GM04504 (cell line): ENCODE measurements at regions not wholly inside any gene's neighbourhood (a gene's known extent, or its start where the extent isn't known, plus 50 kb on each side); places are given as distances from the start of the nearest gene placed in this dataset.
"Not testable (repeated sequence)": the region's sequence is repeated elsewhere in the genome, so short reads cannot be mapped to it uniquely, and the experiment has no call there.

Experiments
- DNase-seq: peaks from one replicate; pipeline ENCODE4 v3.0.0-alpha.2; 2012; ENCODE audit warnings: low read depth

- DNase-seq, result no peak
Observed at GRCh38 chr11:71332447-71332846, 80.1 kb upstream of the SHANK2 start.

- DNase-seq, result no peak
Observed at GRCh38 chr11:71332046-71332445, 79.7 kb upstream of the SHANK2 start.

GRCh38 chr11:71331631-71332030 is 79.3 kb upstream of the SHANK2 start:
- DNase-seq, result no peak

GRCh38 chr11:71330996-71331395 is 78.6 kb upstream of the SHANK2 start:
- DNase-seq, result no peak

GRCh38 chr11:71330349-71330748 is 78.0 kb upstream of the SHANK2 start:
- no peak for DNase-seq

- no peak for DNase-seq
Observed at GRCh38 chr11:71329786-71330185, 77.4 kb upstream of the SHANK2 start.

- DNase-seq, result no peak
Observed at GRCh38 chr11:71329165-71329510, 76.8 kb upstream of the SHANK2 start.

GRCh38 chr11:71327156-71328085 is 75.0 kb upstream of the SHANK2 start:
- no peak for DNase-seq

GRCh38 chr11:71326328-71326940 is 74.1 kb upstream of the SHANK2 start:
- no peak for DNase-seq

- no peak for DNase-seq
Observed at GRCh38 chr11:71325418-71326327, 73.3 kb upstream of the SHANK2 start.

GRCh38 chr11:71324788-71325417 is 72.5 kb upstream of the SHANK2 start:
- DNase-seq, result no peak

- no peak for DNase-seq
Observed at GRCh38 chr11:71323876-71324526, 71.6 kb upstream of the SHANK2 start.

- DNase-seq, result no peak
Observed at GRCh38 chr11:71322861-71323582, 70.6 kb upstream of the SHANK2 start.

- DNase-seq, result no peak
Observed at GRCh38 chr11:71322192-71322735, 69.9 kb upstream of the SHANK2 start.

- DNase-seq, result no peak
Observed at GRCh38 chr11:71321433-71322191, 69.2 kb upstream of the SHANK2 start.

GRCh38 chr11:71316701-71317100 is 64.3 kb upstream of the SHANK2 start:
- DNase-seq, result no peak

GRCh38 chr11:71312616-71313015 is 60.2 kb upstream of the SHANK2 start:
- DNase-seq, result not testable (repeated sequence)

- no peak for DNase-seq
Observed at GRCh38 chr11:71311928-71312510, 59.6 kb upstream of the SHANK2 start.

GRCh38 chr11:71311176-71311925 is 59.0 kb upstream of the SHANK2 start:
- DNase-seq, result no peak
